CD4-positive, alpha-beta T cell treated with Interleukin-15 for 4 hours (primary cell): ENCODE measurements at regions not wholly inside any gene's neighbourhood (a gene's known extent, or its start where the extent isn't known, plus 50 kb on each side); places are given as distances from the start of the nearest gene placed in this dataset.

Experiments used
- DNase-seq: peaks from one replicate; pipeline ENCODE4 v3.0.0-alpha.2; 2020; ENCODE audit warnings: low spot score

- DNase-seq = peak; percentile 19
Measured at GRCh38 chr10:43781480-43782361, 133.0 kb upstream of the ZNF32 start.

DNA sequence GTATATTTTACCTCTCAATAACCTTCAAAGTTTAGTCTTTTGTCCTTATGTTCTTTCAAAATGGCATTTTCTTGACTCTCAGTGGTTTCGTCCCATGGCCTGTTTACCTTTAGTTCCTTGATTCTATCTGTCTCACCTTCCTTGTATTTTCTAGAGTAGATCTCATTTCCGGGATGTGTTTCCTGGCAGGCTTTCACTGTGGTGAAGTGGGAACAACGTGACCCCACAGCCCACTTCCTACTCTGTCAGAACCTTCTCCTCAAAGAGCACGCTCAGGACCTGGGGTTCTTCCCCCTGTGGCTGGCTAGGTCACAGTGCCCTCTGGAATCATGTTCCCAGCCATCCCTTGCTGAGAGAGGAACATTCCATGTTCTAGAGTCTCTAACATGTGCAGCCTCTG lies 129.9 kb upstream of the ZNF32 start:
- DNase-seq = no peak

DNA sequence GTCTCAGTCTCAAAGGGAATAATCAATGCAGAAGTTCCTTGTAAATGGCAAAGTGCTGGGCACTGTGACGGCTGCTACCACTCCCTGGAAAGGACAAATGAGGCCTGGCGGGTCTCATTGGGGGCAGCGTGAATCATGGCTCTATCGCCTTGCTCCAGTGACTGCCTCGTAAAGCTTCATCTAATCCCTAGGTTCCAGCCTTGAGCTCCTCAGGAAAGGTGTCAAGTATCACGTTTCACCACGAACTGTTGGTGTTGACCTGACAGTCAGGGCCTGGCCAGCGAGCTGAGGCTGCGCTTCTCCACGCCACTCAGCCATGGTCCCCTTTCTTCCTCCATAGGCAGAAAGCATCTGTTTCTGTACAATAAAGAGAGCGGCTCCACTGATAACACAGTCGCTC lies 126.7 kb upstream of the ZNF32 start:
- no peak for DNase-seq

GRCh38 chr10:43774234-43774769 lies 125.6 kb upstream of the ZNF32 start:
- no peak for DNase-seq

DNA sequence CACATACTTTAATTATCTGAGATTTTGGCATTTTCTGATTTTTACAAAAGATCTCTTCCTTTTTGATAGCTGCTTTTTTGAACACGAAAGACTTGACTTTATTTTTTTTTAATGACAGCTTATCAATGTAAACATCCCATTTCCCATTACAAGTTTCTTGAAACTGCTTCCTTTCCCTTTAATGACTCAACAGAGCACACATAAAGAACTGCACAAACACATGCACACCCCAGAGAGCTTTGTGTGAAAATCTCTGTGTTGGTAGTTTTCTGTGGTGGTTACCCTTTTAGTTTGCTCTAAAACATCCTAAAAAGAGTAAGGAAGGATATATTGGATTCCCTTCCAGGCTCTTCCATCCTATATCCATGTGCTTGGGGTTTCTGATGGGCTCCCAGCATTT lies 125.1 kb upstream of the ZNF32 start:
- no peak for DNase-seq

DNA sequence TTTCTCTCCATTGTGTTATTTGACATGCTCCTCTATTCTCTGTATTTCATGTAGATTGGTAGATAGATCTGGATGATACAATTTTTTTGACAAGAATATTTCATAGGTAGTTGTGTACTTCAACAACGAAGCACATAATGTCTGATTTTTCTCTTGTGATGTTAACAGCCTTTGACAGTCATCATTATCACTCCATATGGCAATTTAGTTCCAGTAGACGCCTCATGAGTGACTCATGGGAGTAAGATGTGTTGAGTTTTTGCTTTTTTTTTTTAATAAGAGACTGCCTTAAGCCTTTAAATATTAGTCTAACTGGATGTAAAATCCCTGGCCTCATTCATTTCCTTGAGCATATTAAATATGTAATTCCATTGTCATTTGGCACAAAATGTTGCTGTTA lies 123.5 kb upstream of the ZNF32 start:
- no peak for DNase-seq

DNA sequence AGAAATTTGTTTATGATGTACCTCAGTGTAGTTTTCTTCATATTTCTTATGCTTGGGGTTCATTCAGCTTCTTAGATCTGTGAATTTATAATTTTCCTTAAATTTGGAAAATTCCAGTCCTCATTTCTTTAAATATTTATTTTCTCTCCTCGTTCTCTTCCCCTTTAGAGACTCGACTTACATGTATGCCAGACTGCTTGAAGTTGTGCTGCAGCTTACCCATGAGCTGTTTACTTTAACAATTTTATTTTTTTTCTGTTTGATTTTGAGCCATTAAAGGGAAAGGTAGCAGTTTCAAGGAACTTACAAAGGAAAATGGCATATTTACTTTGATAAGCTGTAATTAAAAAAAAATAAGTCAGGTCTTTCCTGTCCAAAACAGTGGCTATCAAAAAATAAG lies 123.0 kb upstream of the ZNF32 start:
- no peak for DNase-seq

DNA sequence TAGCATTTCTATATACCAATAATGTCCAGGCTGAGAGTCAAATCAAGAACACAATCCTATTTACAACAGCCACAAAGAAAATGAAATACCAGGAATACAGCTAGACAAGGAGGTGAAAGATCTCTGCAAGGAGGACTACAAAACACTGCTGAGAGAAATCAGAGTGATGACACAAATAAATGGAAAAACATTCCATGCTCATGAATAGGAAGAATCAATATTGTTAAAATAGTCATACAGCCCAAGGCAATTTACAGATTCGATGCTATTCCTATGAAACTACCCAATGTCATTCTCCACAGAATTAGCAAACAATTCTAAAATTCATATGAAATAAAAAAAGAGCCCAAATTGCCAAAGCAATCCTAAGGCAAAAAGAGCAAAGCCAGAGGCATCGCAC lies 116.8 kb upstream of the ZNF32 start:
- DNase-seq = no peak

- DNase-seq = no peak
Measured at GRCh38 chr10:43763846-43764245, 115.2 kb upstream of the ZNF32 start.

- DNase-seq = no peak
Measured at GRCh38 chr10:43760514-43760913, 111.8 kb upstream of the ZNF32 start.

DNA sequence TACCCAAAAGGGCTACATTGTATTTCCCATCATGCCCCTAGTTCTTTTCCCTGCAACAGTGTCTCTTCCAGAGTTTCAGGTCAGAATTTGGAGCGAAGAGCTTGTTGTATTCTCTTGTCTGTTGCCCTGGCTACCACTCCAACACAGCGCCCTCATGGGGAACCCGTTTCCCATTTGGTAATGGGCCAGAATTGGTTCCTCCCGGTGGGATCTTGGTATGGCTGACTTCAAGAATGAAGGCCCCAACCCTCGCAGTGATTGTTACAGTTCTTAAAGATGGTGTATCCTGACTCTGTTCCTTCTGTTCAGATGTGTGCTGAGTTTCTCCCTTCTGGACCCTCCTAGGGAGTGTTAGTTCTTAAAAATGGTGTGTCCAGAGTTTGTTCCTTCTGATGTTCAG lies 110.5 kb upstream of the ZNF32 start:
- no peak for DNase-seq

- no peak for DNase-seq
Measured at GRCh38 chr10:43756341-43756740, 107.7 kb upstream of the ZNF32 start.

- DNase-seq = no peak
Measured at GRCh38 chr10:43754569-43755260, 106.0 kb upstream of the ZNF32 start.

GRCh38 chr10:43753397-43754061 lies 104.8 kb upstream of the ZNF32 start:
- DNase-seq = no peak

- no peak for DNase-seq
Measured at GRCh38 chr10:43752682-43753081, 104.0 kb upstream of the ZNF32 start.

DNA sequence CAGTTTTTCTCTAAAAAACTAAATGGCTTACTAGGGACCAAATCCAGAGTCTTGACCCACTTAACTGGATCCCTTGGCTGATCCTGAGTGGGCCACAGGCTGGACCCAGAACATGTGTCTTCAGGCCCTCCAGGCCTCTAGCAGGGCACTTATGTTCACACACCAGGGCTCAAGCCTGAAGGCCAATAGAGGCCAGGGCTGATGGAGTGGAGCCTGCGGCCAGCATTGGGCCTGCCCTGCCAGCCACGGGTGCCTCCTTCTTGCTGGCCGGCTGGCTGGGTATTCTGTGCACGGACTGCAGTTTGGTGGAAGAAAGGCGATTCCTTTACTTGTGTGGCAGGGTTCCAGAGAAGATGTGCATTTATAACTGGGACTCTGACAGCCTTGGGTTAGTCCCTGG lies 103.0 kb upstream of the ZNF32 start:
- no peak for DNase-seq

- no peak for DNase-seq
Measured at GRCh38 chr10:43749940-43750552, 101.4 kb upstream of the ZNF32 start.

DNA sequence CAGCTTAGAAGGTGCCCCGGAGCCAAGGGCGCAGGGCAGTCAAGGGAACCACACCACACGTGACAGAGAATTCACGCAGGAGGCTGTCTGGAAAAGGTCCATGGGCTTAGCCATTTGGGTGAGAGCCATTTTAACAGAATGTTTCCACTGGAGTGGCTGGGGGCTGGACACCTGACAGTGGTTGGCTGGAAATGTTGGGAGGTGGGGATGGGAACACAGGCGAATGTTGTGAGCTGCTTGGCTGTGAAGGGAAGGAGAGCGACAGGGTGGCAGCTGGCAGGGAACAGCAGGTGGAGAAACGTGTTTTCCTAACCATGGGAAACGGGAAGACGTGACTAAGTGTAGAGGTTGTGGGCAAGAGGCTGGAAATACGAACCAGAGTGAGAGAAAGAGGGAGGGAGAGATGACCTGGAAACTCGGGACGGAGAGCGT lies 100.5 kb upstream of the ZNF32 start:
- no peak for DNase-seq

GRCh38 chr10:43748560-43748959 lies 99.9 kb upstream of the ZNF32 start:
- no peak for DNase-seq

GRCh38 chr10:43746906-43747305 lies 98.2 kb upstream of the ZNF32 start:
- DNase-seq = no peak

DNA sequence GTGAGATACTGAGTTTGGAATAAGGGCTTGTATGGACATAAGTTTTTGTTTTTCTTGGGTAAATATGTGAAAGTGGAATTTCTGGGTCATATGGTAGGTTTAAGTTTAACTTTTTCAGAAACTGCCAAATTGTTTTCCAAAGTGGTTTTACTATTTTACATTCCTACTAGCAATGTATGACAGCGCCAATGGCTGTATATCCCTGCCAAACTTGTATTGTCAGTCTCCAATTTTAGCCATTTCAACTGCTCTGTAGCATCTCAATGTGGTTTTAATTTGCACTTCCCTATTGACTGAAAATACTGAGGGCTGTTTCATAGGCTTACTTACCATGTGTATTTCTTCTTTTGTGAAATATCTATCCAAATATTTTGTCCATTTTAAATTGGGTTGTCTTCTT lies 90.5 kb upstream of the ZNF32 start:
- no peak for DNase-seq

- no peak for DNase-seq
Measured at GRCh38 chr10:43737003-43737402, 88.3 kb upstream of the ZNF32 start.
